ENCODE measurements at regions not wholly inside any gene's neighbourhood (a gene's known extent, or its start where the extent isn't known, plus 50 kb on each side); places are given as distances from the start of the nearest gene placed in this dataset.

- Histone ChIP-seq H4K5ac (ENCODE audit: insufficient read length, low read depth, low read length) (no peak overlapping the region), H2BK5ac (ENCODE audit: low read depth, low read length) (no peak overlapping the region), H2BK120ac (replicated peaks; ENCODE audit: low read depth, low read length) (no peak overlapping the region), H3K79me2 (ENCODE audit: control insufficient read depth in 1 of 2, insufficient read depth in 2 of 2, low read length in 2 of 2) (no peaks in the 10 kb centered on the region), H3K4ac (replicated peaks; ENCODE audit: insufficient read length, low read depth, low read length) (no peak overlapping the region), H3K27me3 (replicated peaks in 1 of 4; ENCODE audit: control insufficient read depth in 3 of 4, extremely low read depth in 1 of 4, insufficient read depth in 3 of 4, low read length in 3 of 4) (no peaks in the 10 kb centered on the region), H3K23me2 (ENCODE audit: low read depth, low read length) (no peaks in the 10 kb centered on the region; the same call in 1 of the 2 replicates), H3K79me1 (ENCODE audit: low read depth, low read length) (no peaks in the 10 kb centered on the region), H2BK15ac (ENCODE audit: low read length) (no peak overlapping the region), H2BK12ac (ENCODE audit: low read depth, low read length) (no peak overlapping the region), H2BK20ac (ENCODE audit: low read length) (no peak overlapping the region), H2AK5ac (ENCODE audit: low read depth, low read length) (no peak overlapping the region), H3K23ac (ENCODE audit: insufficient read length) (no peak overlapping the region), H3K36me3 (ENCODE audit: control insufficient read depth in 2 of 4, insufficient read depth in 4 of 4, low read length in 3 of 4) (no peaks in the 10 kb centered on the region), H3K4me3 (ENCODE audit: extremely low read depth in 1 of 4, insufficient read depth in 2 of 4, low read depth in 3 of 4, low read length in 4 of 4) (no peak overlapping the region), H2AFZ (ENCODE audit: low read length) (no peak overlapping the region), H3K9ac (replicated peaks in 1 of 4; ENCODE audit: extremely low read depth in 1 of 4, low read depth in 3 of 4, low read length in 3 of 4) (no peak overlapping the region), H3K18ac (ENCODE audit: extremely low read depth, low read length) (no peak overlapping the region), H3K4me2 (ENCODE audit: insufficient read depth in 1 of 2, low read depth in 2 of 2, low read length in 2 of 2) (no peak overlapping the region), H3K27ac (ENCODE audit: low read depth, low read length) (no peak overlapping the region), H3K9me3 (ENCODE audit: insufficient read depth in 2 of 2, low read depth in 1 of 2, low read length in 1 of 2) (no peaks in the 10 kb centered on the region), H4K8ac (ENCODE audit: extremely low read depth, insufficient read depth, low read length) (no peak overlapping the region), H4K20me1 (replicated peaks in 1 of 2; ENCODE audit: control insufficient read depth in 1 of 2, insufficient read depth in 2 of 2, low read length in 2 of 2) (no peaks in the 10 kb centered on the region), H3K56ac (replicated peaks; ENCODE audit: insufficient read length, low read depth, low read length) (no peak overlapping the region), H4K91ac (replicated peaks; ENCODE audit: insufficient read length, low read length) (no peak overlapping the region), H3K14ac (ENCODE audit: insufficient read length) (no peak overlapping the region), H3K4me1 (replicated peaks in 1 of 4; ENCODE audit: control insufficient read depth in 3 of 4, insufficient read depth in 4 of 4, low read length in 3 of 4) (peaks cover 0 to 5% (median 1%) of the 10 kb centered on the region in 4 experiments; a peak in 2 of 7 replicates)
- no peak for TF ChIP-seq TEAD4 (IDR thresholded peaks at IDR 0.05; ENCODE audit: low read depth, low read length)
- DNase-seq (ENCODE audit: low read depth in 1 of 2, low spot score in 2 of 2) (no peak), FAIRE-seq (no peak)
- ChIA-PET CTCF (ENCODE audit: partially characterized antibody) (no interaction called here), POLR2A (ENCODE audit: partially characterized antibody) (no interaction called here)
- 87% methylated on average over 2 of the region's 2 CpGs; no CpG with 5 or more reads in 1 of the 2 experiments for WGBS, 2 experiments (ENCODE audit: extremely low coverage in 1 of 2, insufficient coverage in 1 of 2, insufficient read length in 1 of 2, insufficient replicate concordance in 2 of 2, low coverage in 1 of 2, low lambda C conversion rate in 2 of 2, missing lambda C conversion rate in 1 of 2)
Observed at GRCh38 chr1:56254130-56254529, 325.2 kb downstream of the PLPP3 start.
